NCI-H2196 (cell line): ENCODE measurements at regions not wholly inside any gene's neighbourhood (a gene's known extent, or its start where the extent isn't known, plus 50 kb on each side); places are given as distances from the start of the nearest gene placed in this dataset.
A peak's percentile ranks its signal among the peaks of the same experiment; 100 is the strongest.
"Not testable (repeated sequence)": the region's sequence is repeated elsewhere in the genome, so short reads cannot be mapped to it uniquely, and the experiment has no call there.

Source experiments
- DNase-seq: peaks from one replicate; lab custom pipeline; 2025; ENCODE audit not compliant: unreplicated experiment; lab: John Stamatoyannopoulos, UW

DNA sequence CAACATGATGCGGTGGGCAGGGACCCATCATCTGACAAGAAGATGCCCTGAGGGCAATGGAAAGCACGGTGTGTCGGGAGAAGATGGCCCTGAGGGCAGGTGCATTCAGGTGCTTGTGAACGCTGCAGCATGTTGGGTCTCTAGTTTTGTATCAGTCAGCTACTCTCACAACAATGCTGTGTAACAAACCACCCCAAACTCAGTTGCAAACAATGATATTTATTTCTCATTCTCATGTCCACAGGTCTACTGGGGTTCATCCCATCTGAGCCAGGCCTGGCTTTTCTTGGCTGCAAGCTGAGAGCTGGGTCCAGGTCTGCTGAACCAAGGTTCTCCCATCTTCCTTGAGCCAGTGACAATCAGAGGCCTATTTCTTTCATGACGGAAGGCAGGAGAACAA is 461.6 kb downstream of the PREX1 start:
- no peak for DNase-seq

DNA sequence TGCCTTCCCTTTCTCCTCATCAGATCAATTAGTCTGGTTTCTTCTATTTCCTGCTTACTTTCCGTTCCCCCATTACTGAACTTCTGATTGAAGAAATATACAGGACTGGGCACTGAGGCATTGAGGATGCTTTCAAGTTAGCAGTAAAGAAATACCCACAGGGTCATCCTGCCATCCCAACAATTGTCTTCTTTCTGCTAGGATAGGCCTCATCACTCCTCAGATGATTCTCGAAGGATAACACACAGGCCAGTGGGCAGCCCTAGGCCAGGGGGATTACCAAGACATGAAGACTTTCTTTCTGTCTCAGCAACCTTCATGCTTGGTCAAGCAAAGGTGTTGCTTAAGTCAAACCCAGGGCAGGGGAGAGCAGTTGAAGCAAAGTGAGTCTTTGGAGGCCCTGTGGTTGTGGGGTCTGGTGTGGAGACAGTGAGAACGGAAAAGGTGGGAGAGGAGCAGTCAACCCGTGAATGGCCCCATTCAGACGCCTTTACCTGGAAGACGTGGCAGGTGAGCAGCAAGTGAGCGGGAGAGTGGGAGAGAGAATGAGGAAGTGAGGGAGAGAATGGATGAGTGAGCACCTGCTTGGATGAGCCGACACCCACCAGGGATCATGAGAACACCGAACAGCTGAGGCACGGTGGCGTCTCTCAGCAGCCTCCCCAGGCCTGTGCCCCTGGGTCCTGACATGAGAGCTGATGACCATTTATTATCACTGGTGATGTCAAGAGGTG is 462.9 kb downstream of the PREX1 start:
- no peak for DNase-seq

DNA sequence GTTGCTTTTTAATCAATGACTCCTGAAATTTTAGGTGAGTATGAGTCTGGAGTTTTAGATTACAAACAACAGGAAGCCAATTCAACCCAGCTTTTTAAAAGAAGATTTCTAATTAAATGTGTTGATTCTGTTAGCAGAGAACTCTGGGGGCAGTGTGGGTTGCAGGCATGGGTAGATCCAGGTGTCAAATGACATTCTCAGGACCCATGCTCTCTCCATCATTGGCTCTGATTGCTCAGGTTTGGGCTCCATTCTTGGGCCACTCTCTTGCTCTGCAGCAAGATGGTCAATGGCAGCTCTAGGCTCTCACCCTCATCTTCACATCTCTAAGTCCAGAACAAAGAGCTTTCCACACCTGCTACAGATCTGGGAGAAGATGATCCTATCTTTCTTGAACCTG is 463.7 kb downstream of the PREX1 start:
- DNase-seq = no peak

DNA sequence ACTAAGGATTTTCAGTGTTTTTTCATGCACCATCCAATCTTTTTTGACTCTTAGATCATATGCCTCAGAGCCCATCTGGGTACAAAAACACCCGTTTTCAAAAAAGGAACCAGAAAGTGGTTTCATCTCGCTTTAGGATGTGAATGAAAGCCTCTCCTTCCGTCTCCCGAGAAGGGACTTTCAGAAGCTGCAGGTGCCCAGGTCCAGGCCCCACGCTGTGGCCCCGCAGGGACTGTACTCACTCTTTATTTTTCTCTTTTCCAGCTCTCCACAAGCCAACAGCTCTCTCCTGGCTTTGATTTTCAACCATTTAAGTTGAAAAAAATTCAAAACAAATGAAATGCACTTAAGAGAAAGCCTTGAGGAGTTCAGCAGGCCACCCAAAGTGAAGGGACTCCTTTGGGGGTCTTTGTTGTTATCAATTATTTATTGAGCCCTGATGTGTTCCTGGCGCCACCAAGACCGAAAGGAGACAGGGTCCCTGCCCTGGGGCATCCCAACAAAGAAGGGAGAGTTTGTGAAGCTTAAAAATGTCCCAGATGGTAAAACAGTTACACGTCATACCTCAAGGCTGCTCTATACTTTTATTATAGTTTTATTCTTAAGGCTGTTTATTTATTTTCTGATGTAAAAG is 467.3 kb downstream of the PREX1 start:
- no peak for DNase-seq

DNA sequence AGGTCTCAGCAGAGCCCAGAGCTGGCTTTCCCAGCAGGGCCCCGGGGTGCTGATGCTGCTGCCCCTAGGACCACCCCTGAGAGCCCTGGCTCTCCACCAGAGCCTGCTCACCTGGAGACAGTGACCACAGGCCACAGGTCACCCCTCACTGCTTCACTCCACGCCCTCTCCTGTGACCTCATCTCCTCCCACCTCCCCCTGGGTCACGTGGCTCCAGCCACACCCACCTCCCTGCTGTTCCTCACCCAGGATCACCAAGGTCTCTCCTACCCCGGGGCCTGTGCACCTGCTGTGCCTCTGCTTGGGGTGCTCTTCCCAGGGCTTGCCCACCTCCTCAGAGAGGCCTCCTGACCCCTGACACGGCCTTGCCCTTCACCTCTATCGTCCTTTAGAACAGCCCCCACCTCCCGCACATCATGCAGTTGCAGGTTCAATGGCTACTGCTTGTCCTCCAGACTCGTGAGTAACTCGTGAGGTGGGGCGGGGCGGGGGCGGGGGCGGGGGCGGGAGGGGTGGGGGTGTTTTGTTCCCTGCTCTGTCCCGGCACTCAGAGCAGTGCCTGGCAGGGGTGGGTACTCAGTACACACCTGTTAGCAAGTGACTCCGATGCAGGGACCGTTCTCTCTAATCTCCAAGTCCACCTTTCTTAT is 468.0 kb downstream of the PREX1 start:
- no peak for DNase-seq

- DNase-seq = not testable (repeated sequence)
These were observed 468.8 kb downstream of the PREX1 start for GRCh38 chr20:48359055-48359390.

GRCh38 chr20:48358176-48359054 is 469.4 kb downstream of the PREX1 start:
- DNase-seq = no peak

DNA sequence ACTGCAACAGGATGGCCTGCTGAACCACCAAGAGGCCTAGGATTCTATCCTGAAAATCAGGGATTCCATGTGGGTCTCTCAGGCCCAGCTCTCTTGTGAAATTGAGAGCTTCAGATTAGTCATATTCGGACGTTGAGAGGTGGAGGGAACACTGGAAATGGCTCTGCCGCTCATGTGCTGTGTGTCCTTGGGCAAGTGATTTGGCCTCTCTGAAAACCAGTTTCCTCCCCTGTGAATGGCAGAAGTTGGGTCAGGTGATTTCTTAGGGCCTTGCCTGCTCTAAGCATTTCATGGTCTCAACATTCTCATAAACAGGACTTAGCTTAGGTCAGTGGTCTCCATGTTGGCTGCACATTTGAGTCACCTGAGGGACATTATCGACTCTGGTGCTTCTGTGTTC is 470.1 kb downstream of the PREX1 start:
- no peak for DNase-seq

DNA sequence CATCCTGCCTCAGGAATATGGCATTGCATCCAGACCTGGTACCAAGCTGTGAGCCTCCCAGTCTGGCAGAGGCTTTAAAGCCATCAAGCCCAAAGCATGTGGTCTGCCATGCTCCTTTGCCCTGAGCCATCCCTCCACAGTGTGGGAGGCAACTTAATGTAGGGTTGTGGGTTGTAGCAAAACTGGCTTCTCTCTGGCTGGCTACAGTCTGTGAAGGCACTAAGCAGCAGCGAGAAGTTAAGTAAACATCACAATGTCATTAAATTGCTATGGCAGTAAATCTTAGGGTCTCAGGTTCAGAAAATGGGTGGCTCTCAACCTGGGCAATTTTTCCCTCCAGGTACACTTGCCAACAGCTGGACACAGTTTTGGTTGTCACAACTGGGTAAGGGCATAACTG is 472.9 kb downstream of the PREX1 start:
- DNase-seq = no peak

- no peak for DNase-seq
These were observed 473.4 kb downstream of the PREX1 start for GRCh38 chr20:48354320-48354876.

DNA sequence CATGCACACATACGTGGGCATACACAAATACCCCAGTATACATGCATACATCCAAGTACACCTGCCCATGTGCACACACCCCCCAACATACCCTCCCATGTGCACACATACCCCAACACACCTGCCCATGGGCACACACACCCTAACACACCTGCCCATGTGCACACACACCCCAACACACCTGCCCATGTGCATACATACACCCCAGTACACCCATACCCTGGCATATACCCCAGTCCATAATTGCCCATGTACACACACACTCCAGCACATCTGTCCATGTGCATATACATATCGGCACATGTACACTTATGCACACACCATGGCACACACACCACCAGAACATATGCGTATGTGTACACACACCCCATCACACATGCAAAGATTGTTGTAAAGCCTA is 475.2 kb downstream of the PREX1 start:
- no peak for DNase-seq

DNA sequence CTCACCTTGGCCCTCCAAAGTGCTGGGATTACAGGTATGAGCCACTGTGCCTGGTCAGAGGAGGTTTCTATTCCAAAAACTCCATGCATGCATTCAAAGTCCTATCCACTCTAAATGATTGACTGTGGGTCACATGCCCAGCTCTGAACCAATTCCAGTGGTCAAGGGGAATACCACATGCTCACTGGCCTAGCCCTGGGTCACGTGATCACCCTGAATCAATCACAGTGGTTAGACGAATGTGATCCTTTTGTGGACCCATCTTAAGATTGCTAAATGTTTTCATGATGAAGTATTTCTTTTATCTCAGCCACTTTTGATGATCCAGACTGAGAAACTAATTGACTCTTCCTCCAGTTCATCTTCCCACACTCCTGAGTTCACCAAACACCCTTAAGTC is 475.8 kb downstream of the PREX1 start:
- DNase-seq = no peak

DNA sequence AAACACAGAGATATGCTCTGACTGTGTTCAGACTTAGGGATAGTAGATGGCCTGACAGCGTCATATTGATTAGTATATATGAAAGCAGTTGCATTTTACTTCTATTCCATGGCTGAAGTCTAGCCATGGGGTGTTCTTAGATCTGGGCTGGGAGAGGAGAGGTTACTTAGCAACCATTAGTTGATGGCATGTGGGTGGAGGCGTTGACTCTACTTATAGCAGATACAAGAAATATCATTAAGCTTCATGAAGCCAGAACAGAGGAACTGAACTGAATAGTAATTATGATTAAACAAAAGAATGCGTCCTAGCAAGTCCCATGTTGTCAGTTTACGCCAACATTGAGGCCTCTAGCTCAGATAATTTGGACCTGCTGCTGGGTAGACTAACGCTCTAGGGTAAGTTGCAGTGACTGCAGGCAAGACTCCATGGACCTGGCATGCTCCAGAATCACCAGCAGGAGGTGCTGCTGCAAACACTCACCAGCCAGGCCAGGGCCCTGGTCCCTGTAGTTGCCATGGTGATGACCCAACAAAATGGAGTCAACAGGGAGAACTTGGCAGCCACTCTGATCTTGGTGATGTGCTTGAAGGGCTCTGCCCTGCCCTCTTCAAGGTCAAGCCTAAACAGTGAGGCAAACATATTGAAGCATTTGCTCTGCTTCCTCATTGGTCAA is 477.3 kb downstream of the PREX1 start:
- peak; percentile 12 for DNase-seq

DNA sequence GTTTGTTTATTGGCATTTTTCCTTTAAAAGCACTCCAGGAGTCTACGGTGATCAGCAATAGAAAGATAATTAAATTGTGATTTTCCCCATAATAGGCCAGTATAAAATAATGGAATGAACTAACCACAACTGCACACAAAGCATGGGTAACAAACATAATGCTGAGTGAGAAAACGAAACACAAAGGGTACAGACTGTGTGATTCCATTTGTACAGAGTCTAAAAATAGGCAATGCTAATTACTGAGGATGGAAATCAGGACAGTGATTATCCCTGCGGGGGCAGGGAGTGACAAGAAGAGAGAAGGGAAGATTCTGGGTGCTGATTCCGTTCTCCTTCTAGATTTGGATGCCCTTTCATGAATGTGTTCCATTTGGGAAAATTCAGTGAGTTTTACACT is 478.1 kb downstream of the PREX1 start:
- DNase-seq = no peak

DNA sequence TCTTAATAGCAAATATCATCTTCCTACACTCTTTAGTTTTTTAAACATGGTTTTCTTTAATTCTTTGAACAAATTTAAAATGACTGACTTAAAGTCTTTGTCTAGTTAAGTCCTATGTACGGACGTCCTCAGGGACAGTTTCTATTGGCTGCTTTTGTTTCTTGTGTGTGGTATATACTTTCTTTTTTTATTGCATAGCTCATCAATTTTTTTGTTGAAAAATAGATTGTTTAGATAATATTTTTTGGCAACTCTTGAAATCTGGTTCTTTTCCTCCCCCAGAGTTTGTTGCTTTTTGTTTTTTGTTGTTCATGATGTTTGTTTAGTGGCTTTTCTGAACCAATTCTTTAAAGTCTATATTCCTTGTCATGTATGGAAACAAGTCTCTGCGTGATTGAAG is 479.8 kb downstream of the PREX1 start:
- no peak for DNase-seq

DNA sequence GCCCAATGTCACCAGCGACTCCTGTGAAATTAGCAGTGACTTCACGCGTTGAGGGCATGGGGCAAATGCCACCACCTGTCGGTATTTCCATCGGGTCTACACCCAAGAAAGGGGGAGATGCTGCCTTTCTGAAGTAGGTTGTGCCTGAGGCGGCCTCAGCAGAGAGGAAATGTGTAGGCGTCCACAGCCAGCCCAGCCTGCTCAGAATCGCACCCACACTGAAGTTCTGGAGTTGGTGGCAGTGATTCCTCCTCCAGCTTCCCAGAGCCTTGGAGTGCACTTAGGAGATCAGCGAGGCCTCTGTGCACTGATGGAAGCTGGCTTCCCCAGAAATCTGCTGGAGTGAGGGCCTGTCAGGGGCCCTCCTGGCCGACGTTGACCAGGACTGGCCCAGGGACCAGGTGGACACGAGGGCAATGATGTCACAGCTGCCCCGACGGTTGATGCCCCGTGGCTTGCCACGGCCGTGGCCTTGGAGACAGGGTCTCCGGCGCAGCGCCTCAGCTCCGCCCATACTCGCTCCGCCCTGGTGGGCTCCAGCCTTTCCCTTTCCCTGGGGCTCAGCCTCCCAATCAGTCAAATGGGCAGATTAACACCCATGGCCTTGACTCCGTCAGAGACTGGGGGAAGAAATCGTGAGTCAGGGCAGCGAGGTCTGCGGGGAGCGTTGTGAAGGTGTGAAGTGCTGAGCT is 484.8 kb downstream of the PREX1 start:
- DNase-seq = no peak

GRCh38 chr20:48340883-48341281 is 486.9 kb downstream of the PREX1 start:
- no peak for DNase-seq

GRCh38 chr20:48339986-48340882 is 487.6 kb downstream of the PREX1 start:
- no peak for DNase-seq
